ENCODE measurements at regions not wholly inside any gene's neighbourhood (a gene's known extent, or its start where the extent isn't known, plus 50 kb on each side); places are given as distances from the start of the nearest gene placed in this dataset.
A peak's percentile ranks its signal among the peaks of the same experiment; 100 is the strongest.

DNA sequence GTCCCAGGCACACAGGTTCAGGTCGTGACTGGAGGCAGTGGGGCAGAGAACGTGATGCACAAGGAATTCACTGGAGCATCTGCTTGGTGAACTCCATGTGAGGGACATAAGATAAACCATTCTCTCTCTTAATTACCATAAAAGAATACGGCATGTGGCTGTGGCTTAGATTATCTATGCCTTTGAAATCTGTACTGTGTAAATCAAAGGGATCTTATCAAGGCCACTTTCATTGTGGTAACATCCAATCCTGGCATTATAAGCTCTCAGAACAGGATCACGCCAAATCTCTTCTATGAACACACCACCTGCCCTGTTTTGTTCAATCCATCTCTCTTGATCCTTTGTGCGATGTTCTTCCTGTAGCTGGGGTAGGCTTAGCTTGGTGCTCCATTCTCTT is 192.3 kb downstream of the SPATA18 start:
- TF ChIP-seq, protein P1, sequence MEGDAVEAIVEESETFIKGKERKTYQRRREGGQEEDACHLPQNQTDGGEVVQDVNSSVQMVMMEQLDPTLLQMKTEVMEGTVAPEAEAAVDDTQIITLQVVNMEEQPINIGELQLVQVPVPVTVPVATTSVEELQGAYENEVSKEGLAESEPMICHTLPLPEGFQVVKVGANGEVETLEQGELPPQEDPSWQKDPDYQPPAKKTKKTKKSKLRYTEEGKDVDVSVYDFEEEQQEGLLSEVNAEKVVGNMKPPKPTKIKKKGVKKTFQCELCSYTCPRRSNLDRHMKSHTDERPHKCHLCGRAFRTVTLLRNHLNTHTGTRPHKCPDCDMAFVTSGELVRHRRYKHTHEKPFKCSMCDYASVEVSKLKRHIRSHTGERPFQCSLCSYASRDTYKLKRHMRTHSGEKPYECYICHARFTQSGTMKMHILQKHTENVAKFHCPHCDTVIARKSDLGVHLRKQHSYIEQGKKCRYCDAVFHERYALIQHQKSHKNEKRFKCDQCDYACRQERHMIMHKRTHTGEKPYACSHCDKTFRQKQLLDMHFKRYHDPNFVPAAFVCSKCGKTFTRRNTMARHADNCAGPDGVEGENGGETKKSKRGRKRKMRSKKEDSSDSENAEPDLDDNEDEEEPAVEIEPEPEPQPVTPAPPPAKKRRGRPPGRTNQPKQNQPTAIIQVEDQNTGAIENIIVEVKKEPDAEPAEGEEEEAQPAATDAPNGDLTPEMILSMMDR (IDR thresholded peaks at IDR 0.05): no peak
- no peak for TF ChIP-seq POLR2A (IDR thresholded peaks at IDR 0.05)
- no peaks in the 10 kb centered on the region for H3K27me3 ChIP-seq
- DNase-seq: no peak
- no peaks in the 10 kb centered on the region for H3K36me3 ChIP-seq
- no peaks in the 10 kb centered on the region for H3K9me3 ChIP-seq
- no peak overlapping the region for H3K4me3 ChIP-seq
- no peak overlapping the region for H3K27ac ChIP-seq
- peaks cover 0 to 6% of the 10 kb centered on the region in 2 donors for H3K4me1 ChIP-seq
- intact Hi-C loops (cut with DNase I; ENCODE audit: low total_unique reads): no loop called here

DNA sequence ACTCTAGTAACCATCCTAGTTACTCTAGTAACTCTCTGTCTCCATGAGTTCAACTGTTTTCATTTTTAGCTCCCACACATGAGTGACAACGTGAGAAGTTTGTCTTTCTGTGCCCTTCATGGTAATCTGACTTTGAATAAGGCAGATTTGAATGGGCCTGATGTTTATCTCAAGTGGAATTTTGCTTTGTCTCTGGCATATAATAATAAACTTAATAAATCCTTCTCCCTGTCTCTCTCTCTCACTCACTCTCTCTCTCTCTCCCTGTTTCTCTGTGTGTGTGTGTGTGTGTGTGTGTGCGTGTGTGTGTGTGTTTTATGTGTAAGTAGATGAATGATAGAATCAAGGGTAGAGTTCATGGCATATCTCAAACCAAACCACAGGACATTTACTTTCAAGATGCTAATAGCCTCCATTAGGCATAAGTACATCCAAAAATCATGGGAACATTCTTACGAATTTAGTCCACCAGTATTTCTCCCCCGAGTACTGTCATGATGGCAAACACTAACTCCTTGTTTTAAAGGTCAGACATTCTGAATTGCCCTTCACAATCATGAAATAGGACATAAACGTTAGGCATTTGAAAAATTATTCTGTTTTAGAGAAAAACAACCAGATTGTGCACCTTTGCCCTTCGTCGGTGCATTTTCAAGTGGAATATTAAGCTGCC is 193.1 kb downstream of the SPATA18 start:
- TF ChIP-seq, protein P1 (IDR thresholded peaks at IDR 0.05): no peak
- no peak for TF ChIP-seq POLR2A (IDR thresholded peaks at IDR 0.05)

DNA sequence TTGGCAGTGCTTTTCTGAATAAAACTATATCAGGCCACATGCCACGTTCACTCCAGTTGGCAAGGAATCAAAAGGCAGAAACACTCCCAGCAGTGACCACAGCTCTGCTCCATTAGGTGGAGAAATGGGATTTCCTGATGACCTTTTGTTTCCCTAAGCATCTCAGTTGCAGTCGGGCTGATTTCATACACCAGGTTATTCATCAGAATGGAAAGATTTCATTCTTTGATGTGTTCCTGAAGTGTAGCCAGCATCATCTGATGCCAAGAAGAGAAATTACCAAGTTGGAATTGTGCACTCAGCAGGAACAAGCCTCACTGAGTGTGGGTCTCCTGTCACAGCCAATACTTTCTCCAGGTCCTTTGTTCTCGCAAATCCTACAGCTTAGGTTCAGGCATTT is 193.7 kb downstream of the SPATA18 start:
- TF ChIP-seq, protein P1 (IDR thresholded peaks at IDR 0.05): no peak
- TF ChIP-seq POLR2A (IDR thresholded peaks at IDR 0.05): no peak
- H3K4me3 ChIP-seq: no peak overlapping the region
- H3K27me3 ChIP-seq: no peaks in the 10 kb centered on the region
- peaks cover 0 to 6% of the 10 kb centered on the region in 2 donors for H3K4me1 ChIP-seq
- intact Hi-C loops (cut with DNase I; ENCODE audit: low total_unique reads): no loop called here
- no peak overlapping the region for H3K27ac ChIP-seq
- peak in 1 of 2 donors; percentile 22 for DNase-seq
- H3K9me3 ChIP-seq: no peaks in the 10 kb centered on the region
- no peaks in the 10 kb centered on the region for H3K36me3 ChIP-seq

More for the DNA sequence above, 193.1 kb downstream of the SPATA18 start:
- H3K4me3 ChIP-seq: no peak overlapping the region
- DNase-seq: no peak
- H3K27me3 ChIP-seq: no peaks in the 10 kb centered on the region
- no peak overlapping the region for H3K27ac ChIP-seq
- peaks cover 0 to 6% of the 10 kb centered on the region in 2 donors for H3K4me1 ChIP-seq
- intact Hi-C loops (cut with DNase I; ENCODE audit: low total_unique reads): no loop called here
- H3K9me3 ChIP-seq: no peaks in the 10 kb centered on the region
- H3K36me3 ChIP-seq: no peaks in the 10 kb centered on the region

DNA sequence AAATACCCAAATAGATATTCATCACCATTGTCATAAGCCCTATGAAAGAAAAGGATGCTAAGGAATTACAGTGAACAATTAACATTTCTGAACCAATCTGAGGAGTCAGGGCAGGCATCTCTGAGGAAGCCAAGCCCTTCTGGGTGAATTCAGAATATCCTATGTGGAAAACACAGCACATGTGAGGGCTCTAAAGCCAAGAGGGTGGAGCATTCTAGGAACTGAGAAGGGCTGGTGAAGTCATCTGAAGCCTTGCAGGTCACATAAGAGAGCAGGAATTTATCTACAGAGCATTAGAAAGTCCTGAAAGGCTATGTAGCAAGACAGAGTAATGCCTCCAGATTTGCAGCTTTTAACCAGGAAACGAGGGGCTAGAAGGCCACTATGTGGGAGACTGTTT is 195.7 kb downstream of the SPATA18 start:
- Histone ChIP-seq H3K36me3 (no peaks in the 10 kb centered on the region), H3K4me3 (no peak overlapping the region), H3K9me3 (no peaks in the 10 kb centered on the region), H3K4me1 (peaks cover 0 to 6% of the 10 kb centered on the region in 2 donors), H3K27me3 (no peaks in the 10 kb centered on the region), H3K27ac (no peak overlapping the region)
- intact Hi-C loops (cut with DNase I; ENCODE audit: low total_unique reads): no loop called here
- no peak for TF ChIP-seq POLR2A (IDR thresholded peaks at IDR 0.05)
- no peak for DNase-seq

DNA sequence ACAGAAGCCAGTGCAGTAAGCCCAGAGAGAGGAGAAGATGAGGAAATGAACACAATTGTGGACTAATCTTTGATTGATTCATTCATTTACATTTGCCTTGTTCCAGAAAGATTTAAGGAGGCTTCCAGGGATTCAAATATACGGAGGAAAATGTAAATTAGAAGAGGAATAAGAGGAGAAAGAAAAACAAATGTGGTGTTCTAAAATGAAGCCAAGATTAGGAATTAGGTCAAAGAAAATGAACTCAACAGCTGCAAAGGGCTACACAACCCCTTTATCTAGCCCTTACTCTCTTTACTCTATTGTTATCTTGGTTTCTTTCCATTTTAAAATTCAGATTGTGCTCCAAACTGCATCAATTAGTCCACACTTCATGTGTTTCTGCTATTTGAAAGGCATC is 196.8 kb downstream of the SPATA18 start:
- intact Hi-C loops (cut with DNase I; ENCODE audit: low total_unique reads): no loop called here
- H3K36me3 ChIP-seq: no peaks in the 10 kb centered on the region
- H3K4me1 ChIP-seq: peaks cover 0 to 6% of the 10 kb centered on the region in 2 donors
- H3K27me3 ChIP-seq: no peaks in the 10 kb centered on the region
- TF ChIP-seq POLR2A (IDR thresholded peaks at IDR 0.05): no peak
- TF ChIP-seq, protein P1 (IDR thresholded peaks at IDR 0.05): no peak
- no peaks in the 10 kb centered on the region for H3K9me3 ChIP-seq
- H3K4me3 ChIP-seq: no peak overlapping the region
- DNase-seq: no peak
- no peak overlapping the region for H3K27ac ChIP-seq
